Right lobe of liver (tissue), 6 donors: ENCODE measurements at regions not wholly inside any gene's neighbourhood (a gene's known extent, or its start where the extent isn't known, plus 50 kb on each side); places are given as distances from the start of the nearest gene placed in this dataset.

ENCODE experiments used
- ATAC-seq, 4 donors: fragments of 200-7000 bp; cut with Tn5 transposase; one replicate each; pipeline ENCODE4 v1.9.1; 2020; ENCODE audit warnings: mild to moderate bottlenecking in 4 of 4, moderate library complexity in 4 of 4
- DNase-seq, 3 donors: peaks; one replicate each; pipeline ENCODE4 v3.0.0-alpha.2; 2020
- H3K27ac ChIP-seq, 3 donors: fragments of 200-600 bp; one replicate each; pipeline ENCODE4 v1.8.0; 2022
- H3K27me3 ChIP-seq, 2 donors: fragments of 200-600 bp; one replicate each; pipeline ENCODE4 v1.8.0; 2022
- H3K36me3 ChIP-seq, 4 donors: fragments of 200-600 bp; sonication (generic) in 1 of 4; one replicate each; pipeline versions ENCODE4 v1.5.1 to v1.8.0; 2017 to 2022; ENCODE audit warnings: control low read depth in 1 of 4
- H3K4me1 ChIP-seq, 4 donors: fragments of 200-600 bp; sonication (generic) in 1 of 4; one replicate each; pipeline versions ENCODE4 v1.5.1 to v1.8.0; 2017 to 2022; ENCODE audit warnings: control low read depth in 1 of 4
- H3K4me3 ChIP-seq, 3 donors: fragments of 200-600 bp; one replicate each; pipeline ENCODE4 v1.8.0; 2022
- H3K9me3 ChIP-seq, 4 donors: fragments of 200-600 bp; sonication (generic) in 1 of 4; one replicate each; pipeline versions ENCODE4 v1.5.1 to v1.8.0; 2017 to 2022; ENCODE audit warnings: control low read depth in 1 of 4
- CTCF ChIP-seq, 4 donors: fragments of 200-600 bp in 3 of 4; fragments of 450-650 bp in 1 of 4; IDR thresholded peaks; one replicate each; pipeline versions ENCODE4 v1.5.1 to v1.8.0; 2016 to 2022; ENCODE audit warnings: antibody characterized with exemption in 4 of 4, mild to moderate bottlenecking in 2 of 4
- POLR2A ChIP-seq: fragments of 450-650 bp; IDR thresholded peaks from one replicate; pipeline ENCODE4 v1.6.1; 2017; ENCODE audit warnings: antibody characterized with exemption, mild to moderate bottlenecking
- WGBS: methylation state at CpG from one replicate; pipeline ENCODE4 v1.1.6; 2018; ENCODE audit warnings: low coverage, low lambda C conversion rate; ENCODE audit not compliant: insufficient coverage; ENCODE audit errors: missing lambda C conversion rate; 5-methylcytosine and 5-hydroxymethylcytosine counted together
- intact Hi-C, 2 donors: fragments of 100-400 bp; cut with DNase I; formaldehyde crosslinking; loops; one replicate each; pipeline versions ENCODE4 v1.11.2 to v1.14.1; 2022
- donor health status: DM: no; HTN: yes; CAD: no.
- donor health status: DM: no; HTN: no; CAD: no.
- donor health status: DM: no; HTN: no; CAD: no.
- donor health status: DM: no; HTN: yes; CAD: no.
- donor health status: DM: no; HTN: yes; CAD: no.

- H3K9me3 ChIP-seq = no peaks in the 10 kb centered on the region
- DNase-seq (no peak), ATAC-seq (no peak)
- H3K36me3 ChIP-seq = no peaks in the 10 kb centered on the region
- H3K4me1 ChIP-seq = no peaks in the 10 kb centered on the region
- H3K4me3 ChIP-seq = no peak overlapping the region
- peaks cover 0 to 8% of the 10 kb centered on the region in 2 donors for H3K27me3 ChIP-seq
- TF ChIP-seq POLR2A (no peak), CTCF (IDR thresholded peaks at IDR 0.05) (no peak)
- intact Hi-C loops = no loop called here
- no peak overlapping the region for H3K27ac ChIP-seq
- WGBS = 45% methylated on average over 1 of the region's 1 CpG
Observed at GRCh38 chrX:87744391-87744790, 226.8 kb downstream of the KLHL4 start.

DNA sequence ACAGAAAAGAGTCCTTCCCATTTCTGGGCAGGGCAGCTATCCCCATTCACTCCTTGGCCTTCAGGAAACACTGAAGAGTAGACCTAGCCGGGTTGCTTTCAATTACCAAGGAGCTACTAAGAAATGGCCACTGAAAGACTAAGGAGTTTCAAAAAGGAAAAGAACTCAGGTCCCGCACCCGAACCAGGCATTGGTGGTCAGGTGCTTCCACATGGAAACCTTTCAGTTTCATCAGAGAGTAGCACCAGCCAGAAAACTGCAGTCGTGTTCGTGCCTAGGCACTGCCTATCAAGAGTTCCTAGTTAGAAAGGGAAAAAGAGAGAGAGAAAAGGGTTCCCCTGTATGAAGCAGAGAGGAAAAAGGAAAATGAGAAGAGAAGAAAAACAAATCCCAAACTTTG lies 237.9 kb downstream of the KLHL4 start:
- ATAC-seq (no peak), DNase-seq (no peak)
- Histone ChIP-seq H3K4me1 (no peaks in the 10 kb centered on the region), H3K9me3 (no peaks in the 10 kb centered on the region), H3K27me3 (peaks cover 0 to 3% of the 10 kb centered on the region in 2 donors), H3K4me3 (no peak overlapping the region), H3K36me3 (no peaks in the 10 kb centered on the region), H3K27ac (no peak overlapping the region)
- intact Hi-C loops = no loop called here
- 69% methylated on average over 5 of the region's 5 CpGs for WGBS
- TF ChIP-seq CTCF (IDR thresholded peaks at IDR 0.05) = no peak
- no peak for TF ChIP-seq POLR2A

DNA sequence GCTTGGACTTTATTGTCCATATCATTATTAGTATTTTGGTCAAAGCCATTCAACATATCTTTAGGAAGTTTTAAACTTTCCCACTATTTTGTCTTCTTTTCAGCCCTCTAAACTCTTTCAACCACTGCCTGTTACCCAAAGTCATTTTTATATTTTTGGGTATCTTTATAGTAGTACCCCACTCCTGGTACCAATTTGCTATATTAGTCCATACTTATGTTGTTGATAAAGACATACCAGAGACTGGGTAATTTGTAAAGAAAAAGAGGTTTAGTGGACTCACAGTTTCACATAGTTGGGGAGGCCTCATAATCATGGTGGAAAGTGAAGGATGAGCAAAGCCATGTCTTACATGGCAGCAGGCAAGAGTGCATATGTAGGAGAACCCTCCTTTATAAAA lies 271.4 kb downstream of the KLHL4 start:
- Histone ChIP-seq H3K9me3 (peaks cover 0 to 7% (median 0%) of the 10 kb centered on the region in 4 donors), H3K4me3 (no peak overlapping the region), H3K36me3 (no peaks in the 10 kb centered on the region), H3K27ac (no peak overlapping the region), H3K27me3 (no peaks in the 10 kb centered on the region), H3K4me1 (no peaks in the 10 kb centered on the region)
- ATAC-seq (no peak), DNase-seq (no peak)
- TF ChIP-seq CTCF (IDR thresholded peaks at IDR 0.05) (no peak), POLR2A (no peak)
- intact Hi-C loops = no loop called here

DNA sequence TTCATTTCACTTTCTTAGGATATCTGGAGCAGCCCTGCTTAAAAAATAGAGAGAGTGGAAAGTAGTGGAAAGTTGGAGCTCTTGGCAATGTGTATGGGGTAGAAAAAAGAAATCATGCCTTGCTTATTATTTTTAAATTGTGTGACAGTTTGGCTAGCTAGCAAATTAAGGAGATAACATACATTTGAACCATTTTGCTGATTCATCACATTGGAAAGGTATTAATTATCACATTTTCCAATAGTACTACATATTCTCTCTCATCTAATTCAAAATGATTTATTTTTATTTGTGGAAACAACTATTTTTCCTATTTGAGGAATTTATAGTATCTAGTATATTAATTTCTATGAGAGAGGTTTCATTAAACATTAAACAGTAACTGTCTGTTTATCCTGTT lies 280.4 kb downstream of the KLHL4 start:
- TF ChIP-seq CTCF (IDR thresholded peaks at IDR 0.05) (no peak), POLR2A (no peak)
- Histone ChIP-seq H3K27ac (no peak overlapping the region), H3K9me3 (no peaks in the 10 kb centered on the region), H3K4me1 (no peaks in the 10 kb centered on the region), H3K36me3 (no peaks in the 10 kb centered on the region), H3K27me3 (no peaks in the 10 kb centered on the region), H3K4me3 (no peak overlapping the region)
- intact Hi-C loops = no loop called here
- DNase-seq = no peak
- ATAC-seq = no peak

DNA sequence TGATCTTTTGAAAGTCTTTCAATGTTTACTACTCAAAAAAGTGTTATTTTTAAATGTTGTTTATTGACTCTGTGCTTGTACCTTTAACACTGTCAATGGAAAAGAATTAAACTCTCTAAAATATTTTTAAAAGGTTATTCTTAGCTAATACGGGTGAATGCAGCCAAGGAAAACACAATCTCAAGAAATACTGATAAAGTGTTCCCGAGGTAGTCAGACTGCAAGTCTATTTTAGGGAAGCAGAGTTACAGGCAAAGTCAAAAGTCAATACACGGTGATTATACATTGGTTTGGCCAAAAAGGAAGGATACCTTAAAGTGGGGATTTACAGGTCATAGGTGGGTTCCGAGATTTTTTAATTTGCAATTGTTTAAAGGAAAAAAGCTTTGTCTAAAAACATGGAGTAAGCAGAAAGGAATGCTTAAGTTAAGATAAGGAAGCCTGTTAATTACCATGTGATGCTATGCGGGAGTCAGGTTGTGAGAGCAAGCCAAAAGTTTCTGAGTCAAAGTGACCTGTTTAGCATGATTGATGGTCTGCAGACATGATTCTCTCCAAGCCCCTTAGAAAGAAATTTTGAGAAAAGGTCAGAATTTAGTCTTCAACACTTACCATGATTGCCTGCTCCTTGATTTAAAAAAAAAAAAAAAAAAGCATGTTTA lies 288.4 kb downstream of the KLHL4 start:
- DNase-seq = no peak
- H3K4me1 ChIP-seq = no peaks in the 10 kb centered on the region
- no peak overlapping the region for H3K4me3 ChIP-seq
- intact Hi-C loops = no loop called here
- H3K36me3 ChIP-seq = no peaks in the 10 kb centered on the region
- peaks cover 0 to 3% of the 10 kb centered on the region in 2 donors for H3K27me3 ChIP-seq
- TF ChIP-seq CTCF (IDR thresholded peaks at IDR 0.05) (no peak), POLR2A (no peak)
- no peak for ATAC-seq
- WGBS = 31% methylated on average over 5 of the region's 5 CpGs
- no peak overlapping the region for H3K27ac ChIP-seq
- H3K9me3 ChIP-seq = no peaks in the 10 kb centered on the region
